GM19397 (cell line): ENCODE measurements at regions not wholly inside any gene's neighbourhood (a gene's known extent, or its start where the extent isn't known, plus 50 kb on each side); places are given as distances from the start of the nearest gene placed in this dataset.

Experiments used
- ATAC-seq: cut with Tn5 transposase; IDR thresholded peaks from one replicate; pipeline ENCODE4 v1.9.1; 2021; ENCODE audit warnings: mild to moderate bottlenecking, moderate library complexity; ENCODE audit not compliant: unreplicated experiment

DNA sequence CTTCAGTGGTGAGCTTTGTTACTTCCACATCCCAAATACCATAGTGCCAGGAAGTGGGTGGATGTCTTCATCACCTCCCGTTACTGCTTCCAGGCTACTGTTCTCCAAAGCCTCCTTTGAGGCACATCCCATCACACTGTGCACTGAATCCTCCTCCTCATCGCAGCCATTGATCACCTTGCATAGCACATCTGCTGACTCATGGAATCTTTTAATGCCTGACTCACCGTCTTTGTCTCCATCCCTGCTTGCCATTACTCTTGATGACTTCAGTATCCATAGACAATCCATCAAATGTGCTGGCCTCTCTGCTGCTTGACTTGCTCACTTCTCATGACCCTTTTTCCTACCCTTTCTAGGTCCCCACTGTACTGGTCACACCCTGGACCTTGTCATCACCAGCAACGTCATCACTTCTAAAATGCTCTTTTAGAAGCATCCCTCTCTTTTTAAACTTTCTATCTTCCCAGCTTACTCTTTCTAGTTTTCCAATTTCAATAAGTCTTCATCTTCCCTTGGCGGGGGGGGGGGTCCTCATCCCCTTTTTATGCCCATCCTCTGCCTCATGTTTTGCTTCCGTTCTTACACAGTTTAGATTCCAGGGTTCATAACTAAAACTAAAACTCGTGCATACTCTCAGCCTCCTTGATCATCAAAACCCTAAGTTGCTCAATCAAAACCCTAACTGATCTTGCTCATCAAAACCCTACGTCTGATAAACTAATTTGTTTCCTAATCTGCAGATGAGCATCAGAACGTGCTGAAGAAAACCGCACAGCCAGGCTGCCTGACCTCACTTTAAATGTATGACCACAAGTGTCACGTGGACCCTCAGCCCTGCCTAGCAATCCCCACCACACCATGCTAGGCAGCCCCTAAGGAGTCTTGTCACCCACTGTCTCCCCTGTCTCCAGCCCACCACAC, 289.7 kb upstream of the ZFHX3 start:
- no peak for ATAC-seq

GRCh38 chr16:73329358-73330286, 281.7 kb upstream of the ZFHX3 start:
- ATAC-seq = no peak

GRCh38 chr16:73326770-73327470, 279.0 kb upstream of the ZFHX3 start:
- ATAC-seq = no peak

- ATAC-seq = no peak
Measured at GRCh38 chr16:73326221-73326620, 278.3 kb upstream of the ZFHX3 start.

DNA sequence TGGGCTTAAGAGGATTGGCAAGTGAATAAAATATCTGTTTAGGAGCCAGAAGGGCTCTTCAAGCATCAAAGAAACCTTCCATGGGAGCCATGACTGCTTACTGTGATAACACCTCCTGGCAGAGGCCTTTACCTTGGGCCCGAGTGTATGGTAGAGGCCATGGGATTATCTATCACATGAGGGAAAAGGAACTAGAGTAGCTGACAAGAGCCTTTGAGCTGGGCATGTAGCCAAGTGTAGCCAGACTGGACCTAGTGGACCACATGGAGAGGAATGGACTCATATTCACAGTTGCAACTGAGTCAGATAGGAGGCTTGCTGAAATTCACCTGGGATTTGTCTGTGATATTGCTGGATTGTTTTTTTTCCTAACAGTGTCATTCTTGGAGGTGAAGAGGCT, 276.0 kb upstream of the ZFHX3 start:
- ATAC-seq = no peak

- no peak for ATAC-seq
Measured at GRCh38 chr16:73322856-73323255, 274.9 kb upstream of the ZFHX3 start.

DNA sequence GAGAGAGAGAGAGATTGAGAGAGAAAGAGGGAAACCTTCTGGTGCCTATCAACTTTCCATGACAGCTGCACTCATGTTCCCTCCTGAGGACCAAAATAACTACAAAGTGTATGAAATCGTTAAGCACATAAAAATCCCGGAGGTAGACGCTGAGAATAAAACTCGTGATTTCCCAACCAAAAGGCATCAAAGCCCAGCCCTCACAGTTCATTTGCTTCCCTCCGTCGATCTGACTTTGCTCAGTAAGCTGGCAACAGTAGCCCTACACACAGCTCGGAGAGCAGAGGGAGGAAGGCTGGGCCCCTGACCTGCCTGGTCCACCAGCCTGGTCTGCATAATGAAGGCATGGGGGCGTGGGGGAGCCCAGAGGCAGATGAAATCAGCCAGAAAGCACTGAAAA, 273.9 kb upstream of the ZFHX3 start:
- ATAC-seq = no peak

DNA sequence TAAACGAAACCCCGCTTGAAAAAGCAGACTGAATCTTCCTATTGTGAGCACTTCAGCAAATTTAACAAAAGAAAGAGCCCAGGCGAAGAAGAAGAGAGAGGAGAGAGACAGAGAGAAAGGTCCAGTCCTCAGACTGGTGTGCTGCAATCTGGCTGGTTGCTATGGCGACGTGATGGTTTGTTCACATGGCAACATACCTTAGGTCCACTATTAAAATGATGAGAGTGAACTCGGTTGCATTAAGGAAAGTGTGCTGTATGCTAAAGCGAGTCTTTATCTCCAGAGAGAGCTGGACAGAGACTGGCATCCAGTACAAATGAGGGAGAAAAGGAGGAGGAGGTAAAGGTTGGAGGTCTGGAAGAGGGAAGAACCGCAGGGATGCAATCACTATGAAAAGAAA, 271.8 kb upstream of the ZFHX3 start:
- no peak for ATAC-seq

DNA sequence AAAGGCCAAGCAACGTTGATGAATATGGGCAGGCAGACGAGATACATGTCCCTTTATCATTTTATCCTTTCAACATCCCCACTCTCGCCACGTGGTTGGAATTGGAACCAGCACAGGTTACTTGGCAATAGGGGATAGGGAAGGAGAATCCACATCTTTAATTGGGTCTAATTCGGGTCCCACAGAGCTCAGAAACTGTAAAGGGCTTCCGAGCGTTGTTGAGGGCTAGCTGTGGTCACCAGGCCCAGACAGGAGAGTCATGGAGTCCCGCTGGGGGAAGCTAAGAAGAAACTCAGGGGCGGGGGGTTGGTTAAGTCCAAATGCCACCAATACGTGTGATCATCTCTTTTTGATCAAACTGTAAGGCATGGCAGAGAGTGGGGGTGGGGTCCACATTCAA, 271.3 kb upstream of the ZFHX3 start:
- no peak for ATAC-seq

GRCh38 chr16:73317321-73317857, 269.5 kb upstream of the ZFHX3 start:
- no peak for ATAC-seq

- ATAC-seq = peak; percentile 88
Measured at GRCh38 chr16:73315645-73316044, 267.7 kb upstream of the ZFHX3 start.

DNA sequence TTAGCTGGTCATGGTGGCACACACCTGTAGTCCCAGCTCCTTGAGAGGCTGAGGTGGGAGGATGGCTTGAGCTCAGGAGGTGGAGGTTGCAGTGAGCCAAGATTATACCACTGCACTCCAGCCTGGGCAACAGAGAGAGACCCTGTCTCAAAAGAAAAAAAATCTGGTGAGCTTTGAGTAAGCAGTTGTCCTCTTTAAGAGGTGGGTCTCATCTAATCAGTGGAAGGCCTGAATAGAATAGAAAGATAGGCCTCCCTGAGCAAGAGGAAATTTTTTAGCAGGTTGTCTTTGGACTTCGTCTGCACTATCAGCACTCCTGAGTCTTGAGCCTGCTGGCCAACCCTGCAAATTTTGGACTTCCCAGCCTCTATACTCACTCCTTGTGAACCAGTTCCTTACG, 266.0 kb upstream of the ZFHX3 start:
- no peak for ATAC-seq

DNA sequence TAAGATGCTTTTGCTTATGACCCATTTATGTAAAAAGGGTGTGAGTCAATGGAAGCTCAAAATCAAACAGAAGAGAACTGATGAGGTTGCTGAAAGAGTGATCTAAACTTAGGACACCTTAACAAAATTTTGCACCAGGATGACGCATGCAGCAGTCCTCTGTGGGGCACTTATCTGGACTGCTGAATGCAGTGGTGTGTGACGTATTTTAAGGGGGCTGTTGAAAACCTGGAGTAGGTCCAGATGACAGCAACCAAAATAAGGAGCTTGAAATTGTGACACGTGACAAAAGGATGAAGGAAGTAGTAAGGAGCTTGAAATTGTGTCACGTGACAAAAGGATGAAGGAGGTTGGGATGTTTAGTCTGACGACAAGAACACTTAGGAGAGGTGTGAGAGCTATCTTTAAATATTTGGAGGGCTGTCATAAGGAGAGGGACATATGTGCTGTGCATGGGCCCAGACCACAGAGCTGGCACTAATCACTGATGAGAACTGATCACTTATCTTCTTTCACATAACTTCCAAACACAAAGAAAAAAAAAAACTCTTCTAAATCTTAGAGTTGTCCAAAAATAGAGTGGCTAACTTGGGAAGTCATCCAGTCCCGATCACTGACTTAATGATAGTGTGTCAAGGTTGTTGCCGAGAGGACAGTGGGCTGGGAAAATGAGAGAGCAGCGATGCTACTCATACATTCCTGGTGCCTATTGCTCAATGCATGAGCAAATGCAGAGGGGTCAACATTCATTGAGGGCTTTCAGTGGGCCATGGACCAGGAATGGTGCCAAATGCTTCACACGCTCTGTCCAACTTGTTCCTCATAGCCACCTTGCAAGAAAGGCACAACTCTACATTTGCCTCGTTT, 264.2 kb upstream of the ZFHX3 start:
- no peak for ATAC-seq

- ATAC-seq = no peak
Measured at GRCh38 chr16:73308771-73309170, 260.8 kb upstream of the ZFHX3 start.

- no peak for ATAC-seq
Measured at GRCh38 chr16:73306901-73307413, 259.0 kb upstream of the ZFHX3 start.

DNA sequence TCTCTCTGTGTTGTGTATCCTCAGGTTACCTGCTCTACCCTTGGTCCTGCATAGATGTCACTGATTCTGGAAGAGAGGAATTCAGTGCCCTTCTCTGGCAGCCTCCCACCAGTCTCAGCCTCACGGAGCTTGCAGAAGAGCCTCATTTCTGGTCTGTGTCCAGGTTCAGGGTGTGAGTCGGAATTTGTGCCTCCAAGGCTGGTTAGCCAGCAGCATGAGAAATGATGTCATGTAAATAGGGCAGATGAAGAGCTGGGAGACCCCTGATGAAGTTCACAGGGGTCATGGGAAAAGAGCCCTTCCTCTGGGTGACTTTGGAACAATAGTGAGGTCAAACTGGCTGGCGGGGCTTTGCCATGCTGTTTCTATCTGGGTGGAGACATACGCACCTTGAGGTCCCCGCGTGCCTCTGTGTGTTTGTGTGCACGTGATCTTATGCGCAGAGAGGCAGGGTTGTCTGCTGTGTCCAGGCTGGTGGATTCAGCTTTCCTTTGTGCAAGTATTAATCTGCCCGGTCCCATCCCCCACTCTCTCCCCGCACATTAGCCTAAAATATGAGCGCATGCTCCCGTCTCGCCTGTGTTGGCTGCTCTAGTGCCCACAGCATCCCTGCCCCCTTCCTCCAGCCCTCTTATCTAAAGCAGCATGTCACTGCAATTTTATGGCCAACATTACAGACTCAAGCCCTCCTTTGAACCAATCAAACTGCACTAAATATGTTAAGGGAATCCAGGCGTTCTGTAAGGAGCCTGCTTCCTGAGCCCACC, 256.3 kb upstream of the ZFHX3 start:
- no peak for ATAC-seq

DNA sequence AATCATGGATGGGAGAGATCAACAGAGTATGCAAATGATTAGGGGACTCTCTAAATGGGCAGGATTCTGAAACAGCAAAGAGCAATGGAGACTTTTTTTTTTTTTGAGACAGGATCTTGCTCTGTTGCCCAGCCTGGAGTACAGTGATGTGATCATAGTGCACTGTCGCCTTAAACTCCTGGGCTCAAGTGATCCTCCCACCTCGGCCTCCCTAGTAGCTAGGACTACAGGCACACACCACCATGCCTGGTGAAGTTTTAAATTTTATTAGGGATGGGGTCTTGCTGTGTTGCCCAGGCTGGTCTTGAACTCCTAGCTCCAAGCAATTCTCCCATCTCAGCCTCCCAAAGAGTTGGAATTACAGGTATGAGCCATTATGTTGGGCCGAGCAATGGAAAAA, 255.0 kb upstream of the ZFHX3 start:
- ATAC-seq = no peak

DNA sequence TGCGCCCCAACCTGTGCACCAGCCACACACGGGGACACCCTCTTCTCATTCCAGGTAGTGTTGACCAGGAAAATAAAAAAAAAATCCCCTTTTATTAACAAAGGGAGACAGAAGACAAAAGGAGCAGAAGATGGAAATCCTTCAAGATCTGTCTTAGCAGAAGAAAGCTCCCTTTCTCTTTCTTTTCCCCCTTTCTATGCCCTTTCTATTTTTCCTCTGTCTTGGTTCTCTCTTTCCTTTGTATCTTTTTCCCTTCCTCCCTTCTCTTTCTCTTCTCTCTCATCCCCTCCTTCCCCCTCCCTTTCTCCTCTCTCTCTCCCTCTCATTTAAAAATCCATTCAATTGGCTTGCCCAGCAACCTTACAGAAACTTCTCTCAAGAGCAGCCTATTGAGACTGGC, 254.1 kb upstream of the ZFHX3 start:
- no peak for ATAC-seq

DNA sequence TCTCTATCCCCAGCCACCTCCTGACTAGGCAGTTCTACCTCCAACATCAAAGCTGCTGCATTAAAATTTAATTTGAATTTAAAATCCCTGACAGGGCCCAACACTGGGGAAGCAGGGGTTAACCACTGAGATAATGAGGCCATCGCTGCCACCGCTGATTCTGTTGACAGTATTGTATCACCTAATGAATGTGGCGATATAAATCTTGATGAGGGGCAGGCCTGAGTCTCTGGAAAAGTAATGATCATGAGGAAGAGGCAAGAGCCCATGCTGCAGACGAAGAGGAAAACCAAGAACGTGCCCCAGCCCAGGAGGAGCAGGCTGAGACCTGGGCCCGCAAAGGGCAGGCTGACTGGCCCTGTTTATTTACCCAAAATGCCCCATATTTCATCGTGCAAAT, 251.4 kb upstream of the ZFHX3 start:
- no peak for ATAC-seq
